Left hindlimb (tissue), 1 donor: ENCODE measurements at regions not wholly inside any gene's neighbourhood (a gene's known extent, or its start where the extent isn't known, plus 50 kb on each side); places are given as distances from the start of the nearest gene placed in this dataset.

Experiments
- DNase-seq: peaks from one replicate; pipeline ENCODE4 v3.0.0-alpha.2; 2018

- DNase-seq, result no peak
These were observed 150.4 kb upstream of the GAREM1 start for GRCh38 chr18:32621034-32621433.

- no peak for DNase-seq
These were observed 147.9 kb upstream of the GAREM1 start for GRCh38 chr18:32618546-32618945.

GRCh38 chr18:32613821-32614220 lies 143.1 kb upstream of the GAREM1 start:
- DNase-seq, result no peak

GRCh38 chr18:32612651-32613050 lies 142.0 kb upstream of the GAREM1 start:
- peak; percentile 67 for DNase-seq

- no peak for DNase-seq
These were observed 139.5 kb upstream of the GAREM1 start for GRCh38 chr18:32610176-32610575.

- DNase-seq, result no peak
These were observed 137.1 kb upstream of the GAREM1 start for GRCh38 chr18:32607816-32608215.

GRCh38 chr18:32598144-32598543 lies 127.5 kb upstream of the GAREM1 start:
- DNase-seq, result no peak

- no peak for DNase-seq
These were observed 125.8 kb upstream of the GAREM1 start for GRCh38 chr18:32596501-32596900.

- DNase-seq, result peak; percentile 57
These were observed 125.2 kb upstream of the GAREM1 start for GRCh38 chr18:32595832-32596231.

GRCh38 chr18:32588191-32588590 lies 117.5 kb upstream of the GAREM1 start:
- DNase-seq, result no peak

GRCh38 chr18:32583431-32583830 lies 112.7 kb upstream of the GAREM1 start:
- DNase-seq, result no peak

GRCh38 chr18:32582455-32582854 lies 111.8 kb upstream of the GAREM1 start:
- no peak for DNase-seq

- no peak for DNase-seq
These were observed 106.9 kb upstream of the GAREM1 start for GRCh38 chr18:32577561-32577960.

- DNase-seq, result peak; percentile 43
These were observed 105.7 kb upstream of the GAREM1 start for GRCh38 chr18:32576296-32576916.

- no peak for DNase-seq
These were observed 96.3 kb upstream of the GAREM1 start for GRCh38 chr18:32566960-32567359.

- no peak for DNase-seq
These were observed 83.1 kb upstream of the GAREM1 start for GRCh38 chr18:32553640-32554365.

GRCh38 chr18:32553174-32553573 lies 82.5 kb upstream of the GAREM1 start:
- DNase-seq, result no peak

- no peak for DNase-seq
These were observed 81.8 kb upstream of the GAREM1 start for GRCh38 chr18:32552421-32553030.

GRCh38 chr18:32550963-32551362 lies 80.3 kb upstream of the GAREM1 start:
- no peak for DNase-seq

GRCh38 chr18:32549248-32550110 lies 78.8 kb upstream of the GAREM1 start:
- DNase-seq, result no peak

GRCh38 chr18:32548688-32549087 lies 78.0 kb upstream of the GAREM1 start:
- DNase-seq, result no peak

GRCh38 chr18:32545631-32546030 lies 74.9 kb upstream of the GAREM1 start:
- no peak for DNase-seq

GRCh38 chr18:32544088-32544487 lies 73.4 kb upstream of the GAREM1 start:
- DNase-seq, result no peak
